ENCODE measurements at regions not wholly inside any gene's neighbourhood (a gene's known extent, or its start where the extent isn't known, plus 50 kb on each side); places are given as distances from the start of the nearest gene placed in this dataset.
A peak's percentile ranks its signal among the peaks of the same experiment; 100 is the strongest.

GRCh38 chr18:69246027-69246426 lies 154.7 kb upstream of the DOK6 start:
- Histone ChIP-seq H3K4me1 (ENCODE audit: low read length) (0 out of 2 replicates have a peak, but pooled peaks cover 6% of the 10 kb centered on the region), H3K4me2 (ENCODE audit: low read depth, low read length) (no peak overlapping the region), H3K79me2 (ENCODE audit: low read length) (no peaks in the 10 kb centered on the region), H3K36me3 (replicated peaks; ENCODE audit: insufficient read depth, low read length) (no peaks in the 10 kb centered on the region), H3K9me3 (replicated peaks; ENCODE audit: insufficient read depth, low read length) (no peaks in the 10 kb centered on the region), H3F3A (ENCODE audit: insufficient read depth, low read length) (no peaks in the 10 kb centered on the region), H3K9ac (ENCODE audit: low read length) (no peak overlapping the region), H3K27me3 (replicated peaks; ENCODE audit: insufficient read depth, low read length) (no peaks in the 10 kb centered on the region), H4K20me1 (ENCODE audit: insufficient read depth, low read length) (no peaks in the 10 kb centered on the region), H3K9me2 (replicated peaks; ENCODE audit: insufficient read depth, low read length) (no peaks in the 10 kb centered on the region), H3K27ac (ENCODE audit: low read length) (no peak overlapping the region), H3K4me3 (ENCODE audit: low read length) (no peak overlapping the region), H2AFZ (ENCODE audit: low read length) (no peak overlapping the region)
- DNase-seq = no peak
- TF ChIP-seq, protein P1, sequence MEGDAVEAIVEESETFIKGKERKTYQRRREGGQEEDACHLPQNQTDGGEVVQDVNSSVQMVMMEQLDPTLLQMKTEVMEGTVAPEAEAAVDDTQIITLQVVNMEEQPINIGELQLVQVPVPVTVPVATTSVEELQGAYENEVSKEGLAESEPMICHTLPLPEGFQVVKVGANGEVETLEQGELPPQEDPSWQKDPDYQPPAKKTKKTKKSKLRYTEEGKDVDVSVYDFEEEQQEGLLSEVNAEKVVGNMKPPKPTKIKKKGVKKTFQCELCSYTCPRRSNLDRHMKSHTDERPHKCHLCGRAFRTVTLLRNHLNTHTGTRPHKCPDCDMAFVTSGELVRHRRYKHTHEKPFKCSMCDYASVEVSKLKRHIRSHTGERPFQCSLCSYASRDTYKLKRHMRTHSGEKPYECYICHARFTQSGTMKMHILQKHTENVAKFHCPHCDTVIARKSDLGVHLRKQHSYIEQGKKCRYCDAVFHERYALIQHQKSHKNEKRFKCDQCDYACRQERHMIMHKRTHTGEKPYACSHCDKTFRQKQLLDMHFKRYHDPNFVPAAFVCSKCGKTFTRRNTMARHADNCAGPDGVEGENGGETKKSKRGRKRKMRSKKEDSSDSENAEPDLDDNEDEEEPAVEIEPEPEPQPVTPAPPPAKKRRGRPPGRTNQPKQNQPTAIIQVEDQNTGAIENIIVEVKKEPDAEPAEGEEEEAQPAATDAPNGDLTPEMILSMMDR (IDR thresholded peaks at IDR 0.05; ENCODE audit: low read length) = no peak
- TF ChIP-seq EZH2phosphoT487 (IDR thresholded peaks at IDR 0.05; ENCODE audit: low read length) (no peak), EZH2 (optimal IDR thresholded peaks at IDR 0.05; ENCODE audit: low read depth, low read length) (no peak)

- Histone ChIP-seq H3K4me3 (ENCODE audit: low read length) (no peak overlapping the region), H3K27me3 (replicated peaks; ENCODE audit: insufficient read depth, low read length) (no peaks in the 10 kb centered on the region), H3K9me3 (replicated peaks; ENCODE audit: insufficient read depth, low read length) (no peaks in the 10 kb centered on the region), H3K9me2 (replicated peaks; ENCODE audit: insufficient read depth, low read length) (no peaks in the 10 kb centered on the region), H3F3A (ENCODE audit: insufficient read depth, low read length) (no peaks in the 10 kb centered on the region), H4K20me1 (ENCODE audit: insufficient read depth, low read length) (no peaks in the 10 kb centered on the region), H3K4me2 (ENCODE audit: low read depth, low read length) (peak overlapping the region; percentile 0; the same call in 1 of the 2 replicates), H3K4me1 (ENCODE audit: low read length) (0 out of 2 replicates have a peak, but pooled peaks cover 6% of the 10 kb centered on the region), H3K79me2 (ENCODE audit: low read length) (no peaks in the 10 kb centered on the region), H3K27ac (ENCODE audit: low read length) (no peak overlapping the region), H3K36me3 (replicated peaks; ENCODE audit: insufficient read depth, low read length) (no peaks in the 10 kb centered on the region), H2AFZ (ENCODE audit: low read length) (0 out of 2 replicates have a peak overlapping the region, but pooled peaks have one; percentile 15), H3K9ac (ENCODE audit: low read length) (no peak overlapping the region)
- peak; percentile 45 for DNase-seq
- TF ChIP-seq, protein P1 (IDR thresholded peaks at IDR 0.05; ENCODE audit: low read length) = no peak
- TF ChIP-seq EZH2phosphoT487 (IDR thresholded peaks at IDR 0.05; ENCODE audit: low read length) = no peak
- no peak for TF ChIP-seq EZH2 (optimal IDR thresholded peaks at IDR 0.05; ENCODE audit: low read depth, low read length)
Measured at GRCh38 chr18:69250305-69251151, 150.2 kb upstream of the DOK6 start.

GRCh38 chr18:69257861-69258458 lies 142.7 kb upstream of the DOK6 start:
- Histone ChIP-seq H3K9ac (ENCODE audit: low read length) (no peak overlapping the region), H3K36me3 (replicated peaks; ENCODE audit: insufficient read depth, low read length) (no peaks in the 10 kb centered on the region), H3K9me2 (replicated peaks; ENCODE audit: insufficient read depth, low read length) (no peaks in the 10 kb centered on the region), H2AFZ (ENCODE audit: low read length) (no peak overlapping the region), H3K9me3 (replicated peaks; ENCODE audit: insufficient read depth, low read length) (no peaks in the 10 kb centered on the region), H3K79me2 (ENCODE audit: low read length) (no peaks in the 10 kb centered on the region), H3K27ac (ENCODE audit: low read length) (no peak overlapping the region), H3F3A (ENCODE audit: insufficient read depth, low read length) (no peaks in the 10 kb centered on the region), H4K20me1 (ENCODE audit: insufficient read depth, low read length) (no peaks in the 10 kb centered on the region), H3K4me1 (ENCODE audit: low read length) (no peaks in the 10 kb centered on the region), H3K27me3 (replicated peaks; ENCODE audit: insufficient read depth, low read length) (no peaks in the 10 kb centered on the region), H3K4me3 (ENCODE audit: low read length) (no peak overlapping the region), H3K4me2 (ENCODE audit: low read depth, low read length) (no peak overlapping the region)
- no peak for DNase-seq
- TF ChIP-seq, protein P1 (IDR thresholded peaks at IDR 0.05; ENCODE audit: low read length) = no peak
- TF ChIP-seq EZH2 (optimal IDR thresholded peaks at IDR 0.05; ENCODE audit: low read depth, low read length) (no peak), EZH2phosphoT487 (IDR thresholded peaks at IDR 0.05; ENCODE audit: low read length) (no peak)
